OCI-LY7 (cell line): ENCODE measurements at regions not wholly inside any gene's neighbourhood (a gene's known extent, or its start where the extent isn't known, plus 50 kb on each side); places are given as distances from the start of the nearest gene placed in this dataset.
"Not testable (repeated sequence)": the region's sequence is repeated elsewhere in the genome, so short reads cannot be mapped to it uniquely, and the experiment has no call there.

Experiments
- EZH2phosphoT487 ChIP-seq: fragments of 200-600 bp; sonication (generic); IDR thresholded peaks from 2 replicates; pipeline ENCODE4 v1.6.1; 2018; ENCODE audit warnings: low read depth, borderline replicate concordance, mild to moderate bottlenecking, mixed run types, antibody characterized with exemption, low read length, moderate library complexity, mixed read lengths
- TF ChIP-seq, protein P1 (sequence below): fragments of 200-600 bp; sonication (generic); conservative IDR thresholded peaks from 2 replicates; pipeline ENCODE4 v1.5.1; 2014; ENCODE audit warnings: mild to moderate bottlenecking, antibody characterized with exemption, low read length, moderate library complexity, mixed read lengths

- TF ChIP-seq, protein P1, sequence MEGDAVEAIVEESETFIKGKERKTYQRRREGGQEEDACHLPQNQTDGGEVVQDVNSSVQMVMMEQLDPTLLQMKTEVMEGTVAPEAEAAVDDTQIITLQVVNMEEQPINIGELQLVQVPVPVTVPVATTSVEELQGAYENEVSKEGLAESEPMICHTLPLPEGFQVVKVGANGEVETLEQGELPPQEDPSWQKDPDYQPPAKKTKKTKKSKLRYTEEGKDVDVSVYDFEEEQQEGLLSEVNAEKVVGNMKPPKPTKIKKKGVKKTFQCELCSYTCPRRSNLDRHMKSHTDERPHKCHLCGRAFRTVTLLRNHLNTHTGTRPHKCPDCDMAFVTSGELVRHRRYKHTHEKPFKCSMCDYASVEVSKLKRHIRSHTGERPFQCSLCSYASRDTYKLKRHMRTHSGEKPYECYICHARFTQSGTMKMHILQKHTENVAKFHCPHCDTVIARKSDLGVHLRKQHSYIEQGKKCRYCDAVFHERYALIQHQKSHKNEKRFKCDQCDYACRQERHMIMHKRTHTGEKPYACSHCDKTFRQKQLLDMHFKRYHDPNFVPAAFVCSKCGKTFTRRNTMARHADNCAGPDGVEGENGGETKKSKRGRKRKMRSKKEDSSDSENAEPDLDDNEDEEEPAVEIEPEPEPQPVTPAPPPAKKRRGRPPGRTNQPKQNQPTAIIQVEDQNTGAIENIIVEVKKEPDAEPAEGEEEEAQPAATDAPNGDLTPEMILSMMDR, result not testable (repeated sequence)
- TF ChIP-seq EZH2phosphoT487, result not testable (repeated sequence)
These were observed 237.7 kb upstream of the FRG1 start for GRCh38 chr4:189703000-189703399.
